ENCODE measurements at regions not wholly inside any gene's neighbourhood (a gene's known extent, or its start where the extent isn't known, plus 50 kb on each side); places are given as distances from the start of the nearest gene placed in this dataset.
"Not testable (repeated sequence)": the region's sequence is repeated elsewhere in the genome, so short reads cannot be mapped to it uniquely, and the experiment has no call there.

DNA sequence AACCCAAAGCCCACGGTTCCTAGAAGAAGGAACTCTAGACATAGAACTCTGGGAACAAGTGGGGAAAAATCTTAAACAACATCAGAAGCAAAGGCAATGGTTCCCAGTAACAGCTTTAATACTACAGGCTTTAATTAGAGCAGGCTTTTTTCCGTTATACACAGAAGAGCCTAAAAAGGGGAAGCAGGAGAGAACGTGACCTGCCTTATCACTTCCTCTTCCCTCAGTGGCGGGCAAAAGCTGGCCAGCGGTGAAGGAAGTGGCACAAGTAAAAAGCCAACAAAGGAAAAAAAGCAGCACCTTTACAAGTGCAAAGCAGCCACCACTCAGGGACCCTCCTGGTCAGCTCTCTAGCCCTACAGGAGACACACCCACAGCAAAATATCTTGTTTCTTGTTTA is 149.3 kb downstream of the RBMY1D start:
- TF ChIP-seq, protein P1, sequence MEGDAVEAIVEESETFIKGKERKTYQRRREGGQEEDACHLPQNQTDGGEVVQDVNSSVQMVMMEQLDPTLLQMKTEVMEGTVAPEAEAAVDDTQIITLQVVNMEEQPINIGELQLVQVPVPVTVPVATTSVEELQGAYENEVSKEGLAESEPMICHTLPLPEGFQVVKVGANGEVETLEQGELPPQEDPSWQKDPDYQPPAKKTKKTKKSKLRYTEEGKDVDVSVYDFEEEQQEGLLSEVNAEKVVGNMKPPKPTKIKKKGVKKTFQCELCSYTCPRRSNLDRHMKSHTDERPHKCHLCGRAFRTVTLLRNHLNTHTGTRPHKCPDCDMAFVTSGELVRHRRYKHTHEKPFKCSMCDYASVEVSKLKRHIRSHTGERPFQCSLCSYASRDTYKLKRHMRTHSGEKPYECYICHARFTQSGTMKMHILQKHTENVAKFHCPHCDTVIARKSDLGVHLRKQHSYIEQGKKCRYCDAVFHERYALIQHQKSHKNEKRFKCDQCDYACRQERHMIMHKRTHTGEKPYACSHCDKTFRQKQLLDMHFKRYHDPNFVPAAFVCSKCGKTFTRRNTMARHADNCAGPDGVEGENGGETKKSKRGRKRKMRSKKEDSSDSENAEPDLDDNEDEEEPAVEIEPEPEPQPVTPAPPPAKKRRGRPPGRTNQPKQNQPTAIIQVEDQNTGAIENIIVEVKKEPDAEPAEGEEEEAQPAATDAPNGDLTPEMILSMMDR (IDR thresholded peaks at IDR 0.05), result not testable (repeated sequence)
- not testable (repeated sequence) for TF ChIP-seq POLR2A, EP300 (IDR thresholded peaks at IDR 0.05)

All from stomach (tissue), 4 donors.